Transverse colon (tissue), 4 donors: ENCODE measurements at regions not wholly inside any gene's neighbourhood (a gene's known extent, or its start where the extent isn't known, plus 50 kb on each side); places are given as distances from the start of the nearest gene placed in this dataset.

Experiments
- DNase-seq: peaks from one replicate; pipeline ENCODE4 v3.0.0-alpha.2; 2019
- H3K27ac ChIP-seq, 4 donors: fragments of 200-600 bp; sonication (generic); 2 replicates each; pipeline ENCODE4 v1.5.1; 2016 to 2018; ENCODE audit warnings: inconsistent platforms in 4 of 4
- H3K27me3 ChIP-seq: fragments of 200-600 bp; sonication (generic); 2 replicates; pipeline ENCODE4 v1.5.1; 2017; ENCODE audit warnings: inconsistent platforms
- H3K36me3 ChIP-seq, 4 donors: fragments of 200-600 bp; sonication (generic); 2 replicates each; pipeline ENCODE4 v1.5.1; 2017 to 2019; ENCODE audit warnings: inconsistent platforms in 4 of 4
- H3K4me1 ChIP-seq, 4 donors: fragments of 200-600 bp; sonication (generic); 2 replicates each; pipeline ENCODE4 v1.5.1; 2017 to 2020; ENCODE audit warnings: inconsistent platforms in 4 of 4
- H3K4me3 ChIP-seq, 4 donors: fragments of 200-600 bp; sonication (generic); 1 replicate in 1 of 4; 2 replicates in 3 of 4; pipeline versions ENCODE4 v1.5.1 to v1.6.1; 2017 to 2019; ENCODE audit warnings: inconsistent platforms in 4 of 4
- H3K9me3 ChIP-seq, 2 donors: fragments of 200-600 bp; sonication (generic); 2 replicates each; pipeline ENCODE4 v1.5.1; 2017 to 2019; ENCODE audit warnings: inconsistent platforms in 2 of 2
- CTCF ChIP-seq, 5 experiments: fragments of 200-600 bp in 3 of 5; fragments of 450-650 bp in 2 of 5; sonication (generic) in 3 of 5; IDR thresholded peaks; 1 replicate in 2 of 5; 2 replicates in 3 of 5; pipeline ENCODE4 v1.5.1; 2016 to 2017; ENCODE audit warnings: antibody characterized with exemption in 5 of 5, inconsistent platforms in 3 of 5, mild to moderate bottlenecking in 2 of 5, moderate library complexity in 1 of 5
- EP300 ChIP-seq: sonication (generic); formaldehyde crosslinking; IDR thresholded peaks from one replicate; pipeline ENCODE4 v1.6.1; 2017; ENCODE audit warnings: antibody characterized with exemption, low read depth
- POLR2A ChIP-seq: fragments of 450-650 bp; IDR thresholded peaks from one replicate; pipeline ENCODE4 v1.6.1; 2016; ENCODE audit warnings: antibody characterized with exemption, mild to moderate bottlenecking, moderate library complexity
- POLR2AphosphoS5 ChIP-seq, 3 donors: sonication (generic); formaldehyde crosslinking; IDR thresholded peaks; one replicate each; pipeline ENCODE4 v1.6.1; 2016; ENCODE audit warnings: antibody characterized with exemption in 3 of 3
- WGBS, 2 donors: methylation state at CpG; one replicate each; pipeline ENCODE4 v1.1.5; 2018; ENCODE audit warnings: low coverage in 1 of 2; 5-methylcytosine and 5-hydroxymethylcytosine counted together
- in situ Hi-C, 4 donors: fragments of 200-750 bp; cut with MboI; loops; one replicate each; pipeline versions ENCODE4 v1.15.0 to v1.15.1; 2017; ENCODE audit warnings: low sequenced_read_pairs in 3 of 4, low pct_ligation_motif_present in 1 of 4, low pct_unique_long_range_greater_than_20kb in 1 of 4
- intact Hi-C: fragments of 100-400 bp; cut with DNase I; formaldehyde crosslinking; loops from one replicate; pipeline ENCODE4 v1.15.1; 2023; ENCODE audit warnings: low total_unique reads

GRCh38 chr12:14175206-14175605 lies 190.3 kb upstream of the ATF7IP start:
- H3K27me3 ChIP-seq: peaks cover 3% of the 10 kb centered on the region
- H3K27ac ChIP-seq: no peak overlapping the region
- intact Hi-C loops (no loop called here), in situ Hi-C loops (no loop called here)
- WGBS, 2 donors: 50 to 84% methylated on average over 1 to 2 of the region's 2 CpGs
- no peak overlapping the region for H3K4me3 ChIP-seq
- no peaks in the 10 kb centered on the region for H3K4me1 ChIP-seq
- H3K9me3 ChIP-seq: no peaks in the 10 kb centered on the region
- no peaks in the 10 kb centered on the region for H3K36me3 ChIP-seq
- TF ChIP-seq CTCF (IDR thresholded peaks at IDR 0.05): no peak
- no peak for TF ChIP-seq POLR2AphosphoS5 (IDR thresholded peaks at IDR 0.05)
- no peak for TF ChIP-seq EP300
- TF ChIP-seq POLR2A: no peak
- DNase-seq: no peak

- Histone ChIP-seq H3K27ac (peak overlapping the region in 2 of 4 donors; percentile 10 to 14), H3K27me3 (no peaks in the 10 kb centered on the region), H3K4me3 (no peak overlapping the region), H3K9me3 (no peaks in the 10 kb centered on the region), H3K36me3 (no peaks in the 10 kb centered on the region), H3K4me1 (peaks cover 0 to 16% (median 7%) of the 10 kb centered on the region in 4 donors)
- in situ Hi-C loops: no loop called here
- DNase-seq: peak; percentile 61
- no peak for TF ChIP-seq EP300
- peak; percentile 54 to 74 (median 61) for TF ChIP-seq CTCF (IDR thresholded peaks at IDR 0.05)
- TF ChIP-seq POLR2AphosphoS5 (IDR thresholded peaks at IDR 0.05): peak in 1 of 3 donors; percentile 8
- 43 to 47% methylated on average over 5 to 8 of the region's 8 CpGs for WGBS, 2 donors
- intact Hi-C loops: no loop called here
Observed at GRCh38 chr12:14185427-14186192, 179.9 kb upstream of the ATF7IP start.

GRCh38 chr12:14186193-14186502 lies 179.3 kb upstream of the ATF7IP start:
- intact Hi-C loops: no loop called here
- TF ChIP-seq EP300: no peak

GRCh38 chr12:14187002-14187401 lies 178.5 kb upstream of the ATF7IP start:
- 77 to 79% methylated on average over 5 of the region's 5 CpGs for WGBS, 2 donors
- intact Hi-C loops: no loop called here
- in situ Hi-C loops: no loop called here
- no peaks in the 10 kb centered on the region for H3K27me3 ChIP-seq
- no peak overlapping the region for H3K4me3 ChIP-seq
- no peak overlapping the region for H3K27ac ChIP-seq
- TF ChIP-seq EP300 (no peak), CTCF (IDR thresholded peaks at IDR 0.05) (no peak), POLR2A (no peak), POLR2AphosphoS5 (IDR thresholded peaks at IDR 0.05) (no peak)
- DNase-seq: no peak
- peaks cover 0 to 16% (median 7%) of the 10 kb centered on the region in 4 donors for H3K4me1 ChIP-seq
- no peaks in the 10 kb centered on the region for H3K9me3 ChIP-seq
- no peaks in the 10 kb centered on the region for H3K36me3 ChIP-seq

More at GRCh38 chr12:14186193-14186502, 179.3 kb upstream of the ATF7IP start:
- Histone ChIP-seq H3K4me3 (no peak overlapping the region), H3K36me3 (no peaks in the 10 kb centered on the region), H3K4me1 (peaks cover 0 to 16% (median 7%) of the 10 kb centered on the region in 4 donors), H3K9me3 (no peaks in the 10 kb centered on the region), H3K27me3 (no peaks in the 10 kb centered on the region), H3K27ac (peak overlapping the region in 2 of 4 donors; percentile 10 to 14)
- in situ Hi-C loops: no loop called here
- DNase-seq: no peak
- 0 to 35% methylated on average over 1 to 2 of the region's 2 CpGs for WGBS, 2 donors
